Vagina (tissue), 2 donors: ENCODE measurements at regions not wholly inside any gene's neighbourhood (a gene's known extent, or its start where the extent isn't known, plus 50 kb on each side); places are given as distances from the start of the nearest gene placed in this dataset.

Source experiments
- DNase-seq, 2 donors: peaks; one replicate each; pipeline ENCODE4 v3.0.0-alpha.2; 2017; ENCODE audit errors: extremely low spot score in 2 of 2
- H3K27ac ChIP-seq: fragments of 200-600 bp; sonication (generic); one replicate; pipeline ENCODE4 v1.5.1; 2019
- H3K27me3 ChIP-seq: fragments of 200-600 bp; sonication (generic); one replicate; pipeline ENCODE4 v1.5.1; 2019
- H3K36me3 ChIP-seq, 2 donors: fragments of 200-600 bp; sonication (generic); one replicate each; pipeline ENCODE4 v1.5.1; 2017 to 2019
- H3K4me1 ChIP-seq: fragments of 200-600 bp; sonication (generic); one replicate; pipeline ENCODE4 v1.5.1; 2019
- H3K4me3 ChIP-seq, 2 donors: fragments of 200-600 bp; sonication (generic); 1 replicate in 1 of 2; 2 replicates in 1 of 2; pipeline ENCODE4 v1.5.1; 2016 to 2019
- H3K9me3 ChIP-seq: fragments of 200-600 bp; sonication (generic); one replicate; pipeline ENCODE4 v1.5.1; 2019
- CTCF ChIP-seq, 3 experiments: fragments of 450-650 bp in 2 of 3; fragments of 200-600 bp in 1 of 3; sonication (generic) in 1 of 3; IDR thresholded peaks; one replicate each; pipeline ENCODE4 v1.5.1; 2017 to 2019; ENCODE audit warnings: antibody characterized with exemption in 3 of 3, mild to moderate bottlenecking in 2 of 3, moderate library complexity in 2 of 3
- POLR2A ChIP-seq, 2 donors: fragments of 450-650 bp; IDR thresholded peaks; one replicate each; pipeline ENCODE4 v1.6.1; 2017; ENCODE audit warnings: antibody characterized with exemption in 2 of 2, mild to moderate bottlenecking in 2 of 2, moderate library complexity in 2 of 2
- POLR2AphosphoS5 ChIP-seq, 2 donors: sonication (generic); formaldehyde crosslinking; IDR thresholded peaks; one replicate each; pipeline ENCODE4 v1.9.0; 2017; ENCODE audit warnings: antibody characterized with exemption in 2 of 2, mild to moderate bottlenecking in 2 of 2, low read depth in 1 of 2; ENCODE audit not compliant: insufficient read depth in 1 of 2
- intact Hi-C: fragments of 100-400 bp; cut with DNase I; formaldehyde crosslinking; loops from one replicate; pipeline ENCODE4 v1.15.1; 2023

GRCh38 chr2:193935114-193935513 lies 1721.9 kb upstream of the SLC39A10 start:
- Histone ChIP-seq H3K36me3 (no peaks in the 10 kb centered on the region), H3K27ac (no peak overlapping the region), H3K4me1 (no peaks in the 10 kb centered on the region), H3K9me3 (no peaks in the 10 kb centered on the region), H3K4me3 (no peak overlapping the region), H3K27me3 (no peaks in the 10 kb centered on the region)
- DNase-seq: no peak
- intact Hi-C loops: no loop called here
- TF ChIP-seq CTCF (IDR thresholded peaks at IDR 0.05) (no peak), POLR2A (IDR thresholded peaks at IDR 0.05) (no peak), POLR2AphosphoS5 (IDR thresholded peaks at IDR 0.05; ENCODE audit: insufficient read depth in 1 of 2, low read depth in 1 of 2) (no peak)

- Histone ChIP-seq H3K27me3 (no peaks in the 10 kb centered on the region), H3K4me3 (no peak overlapping the region), H3K9me3 (no peaks in the 10 kb centered on the region), H3K27ac (no peak overlapping the region), H3K36me3 (no peaks in the 10 kb centered on the region), H3K4me1 (no peaks in the 10 kb centered on the region)
- intact Hi-C loops: no loop called here
- TF ChIP-seq POLR2AphosphoS5 (IDR thresholded peaks at IDR 0.05; ENCODE audit: insufficient read depth in 1 of 2, low read depth in 1 of 2) (no peak), CTCF (IDR thresholded peaks at IDR 0.05) (no peak), POLR2A (IDR thresholded peaks at IDR 0.05) (no peak)
- DNase-seq: no peak
Measured at GRCh38 chr2:193929131-193929530, 1727.9 kb upstream of the SLC39A10 start.

GRCh38 chr2:193907561-193907960 lies 1712.8 kb upstream of the TMEFF2 start:
- no peaks in the 10 kb centered on the region for H3K9me3 ChIP-seq
- no peak for DNase-seq
- no peak overlapping the region for H3K4me3 ChIP-seq
- H3K27ac ChIP-seq: no peak overlapping the region
- no peaks in the 10 kb centered on the region for H3K4me1 ChIP-seq
- no peaks in the 10 kb centered on the region for H3K36me3 ChIP-seq
- no peaks in the 10 kb centered on the region for H3K27me3 ChIP-seq
- TF ChIP-seq POLR2AphosphoS5 (IDR thresholded peaks at IDR 0.05; ENCODE audit: insufficient read depth in 1 of 2, low read depth in 1 of 2): no peak
- no peak for TF ChIP-seq CTCF (IDR thresholded peaks at IDR 0.05)
- no peak for TF ChIP-seq POLR2A (IDR thresholded peaks at IDR 0.05)
- intact Hi-C loops: no loop called here

GRCh38 chr2:193900292-193900691 lies 1705.6 kb upstream of the TMEFF2 start:
- intact Hi-C loops: no loop called here
- no peak for DNase-seq
- H3K4me1 ChIP-seq: no peaks in the 10 kb centered on the region
- no peak overlapping the region for H3K27ac ChIP-seq
- H3K27me3 ChIP-seq: no peaks in the 10 kb centered on the region
- no peaks in the 10 kb centered on the region for H3K36me3 ChIP-seq
- TF ChIP-seq CTCF (IDR thresholded peaks at IDR 0.05) (no peak), POLR2AphosphoS5 (IDR thresholded peaks at IDR 0.05; ENCODE audit: insufficient read depth in 1 of 2, low read depth in 1 of 2) (no peak), POLR2A (IDR thresholded peaks at IDR 0.05) (no peak)
- H3K9me3 ChIP-seq: no peaks in the 10 kb centered on the region
- no peak overlapping the region for H3K4me3 ChIP-seq

GRCh38 chr2:193895226-193895625 lies 1700.5 kb upstream of the TMEFF2 start:
- Histone ChIP-seq H3K9me3 (no peaks in the 10 kb centered on the region), H3K27me3 (no peaks in the 10 kb centered on the region), H3K27ac (no peak overlapping the region), H3K4me1 (no peaks in the 10 kb centered on the region), H3K36me3 (no peaks in the 10 kb centered on the region), H3K4me3 (no peak overlapping the region)
- intact Hi-C loops: no loop called here
- no peak for DNase-seq
- TF ChIP-seq POLR2AphosphoS5 (IDR thresholded peaks at IDR 0.05; ENCODE audit: insufficient read depth in 1 of 2, low read depth in 1 of 2) (no peak), CTCF (IDR thresholded peaks at IDR 0.05) (no peak), POLR2A (IDR thresholded peaks at IDR 0.05) (no peak)
